ENCODE measurements at regions not wholly inside any gene's neighbourhood (a gene's known extent, or its start where the extent isn't known, plus 50 kb on each side); places are given as distances from the start of the nearest gene placed in this dataset.
"Not testable (repeated sequence)": the region's sequence is repeated elsewhere in the genome, so short reads cannot be mapped to it uniquely, and the experiment has no call there.

DNA sequence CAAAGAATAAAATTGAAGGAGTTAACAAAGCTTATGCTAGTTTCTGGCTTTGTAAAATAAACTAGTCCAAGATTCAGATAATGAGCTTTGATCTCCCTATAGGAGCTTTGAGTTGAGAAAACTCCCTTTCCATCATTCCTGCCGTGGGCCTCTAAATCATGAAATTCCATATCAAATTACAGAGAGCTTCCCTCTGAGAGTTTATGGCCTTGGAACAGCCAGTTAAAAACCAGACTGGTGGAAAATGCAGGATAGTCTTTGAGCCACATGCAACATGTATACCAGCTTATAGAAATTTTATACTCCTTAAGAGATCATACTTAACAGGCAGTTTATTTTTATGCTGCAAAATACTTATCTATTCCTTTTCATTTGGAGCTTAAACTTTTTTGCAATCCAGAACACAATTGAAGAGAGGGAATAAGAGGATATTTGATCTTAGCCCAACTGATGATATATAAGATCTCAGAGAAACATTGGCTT, 175.8 kb upstream of the ATP2B1 start:
- intact Hi-C loops (cut with DNase I): no loop called here
- ATAC-seq (ENCODE audit: poor library complexity) (no peak), DNase-seq (no peak)

DNA sequence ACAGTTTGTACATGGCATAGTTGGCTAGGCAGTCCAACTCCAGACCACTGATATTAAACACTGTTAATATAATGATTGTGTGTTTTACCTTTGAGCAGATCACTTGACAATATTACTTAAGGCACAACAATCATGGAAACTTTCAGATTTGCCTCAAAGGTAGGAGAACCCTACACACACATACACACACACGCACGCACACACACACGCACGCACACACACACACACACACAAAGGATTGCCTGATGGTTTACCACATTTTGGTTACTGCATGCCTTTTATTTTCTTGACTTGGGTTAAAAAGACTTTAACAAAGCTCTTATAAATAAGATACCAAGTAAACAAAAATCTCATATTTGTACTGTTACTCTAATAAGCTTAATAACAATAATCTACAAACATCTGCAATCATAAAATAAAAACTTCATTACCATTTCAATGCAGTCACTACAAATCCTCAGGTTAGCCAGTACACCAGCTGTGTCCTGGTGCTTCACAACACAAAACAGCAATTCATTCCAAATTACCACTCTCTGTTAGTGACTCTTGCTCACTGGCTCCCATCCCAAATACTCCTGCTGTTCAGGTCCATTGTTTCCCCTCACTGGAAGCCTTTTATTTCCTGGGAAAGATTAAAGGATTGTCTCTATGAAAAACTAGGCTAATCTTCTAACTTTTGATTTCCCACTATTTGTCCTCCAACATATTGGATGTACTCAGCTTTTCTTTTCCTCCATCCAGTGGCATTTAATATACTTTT, 175.2 kb upstream of the ATP2B1 start:
- DNase-seq (no peak), ATAC-seq (ENCODE audit: poor library complexity) (no peak)
- intact Hi-C loops (cut with DNase I): no loop called here

DNA sequence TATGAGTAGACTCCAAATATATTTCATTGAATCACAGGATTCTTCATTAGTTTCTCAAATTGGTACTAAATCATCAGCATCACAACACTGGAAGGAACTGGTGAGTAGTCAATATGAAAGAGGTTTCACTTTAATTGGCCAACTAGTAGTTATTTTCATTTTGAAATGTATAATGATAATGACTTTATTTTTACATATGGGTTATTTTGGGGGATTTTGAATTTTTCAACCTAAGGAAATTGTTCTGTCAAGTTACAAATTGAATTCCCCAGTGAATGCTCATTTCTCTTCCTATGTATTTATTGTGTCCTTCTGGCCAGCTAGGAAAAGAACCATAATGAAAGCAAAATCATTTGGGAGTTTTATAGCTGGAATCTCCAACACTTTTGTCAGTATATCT, 174.2 kb upstream of the ATP2B1 start:
- no peak for ATAC-seq (ENCODE audit: poor library complexity)
- DNase-seq: no peak
- intact Hi-C loops (cut with DNase I): no loop called here

DNA sequence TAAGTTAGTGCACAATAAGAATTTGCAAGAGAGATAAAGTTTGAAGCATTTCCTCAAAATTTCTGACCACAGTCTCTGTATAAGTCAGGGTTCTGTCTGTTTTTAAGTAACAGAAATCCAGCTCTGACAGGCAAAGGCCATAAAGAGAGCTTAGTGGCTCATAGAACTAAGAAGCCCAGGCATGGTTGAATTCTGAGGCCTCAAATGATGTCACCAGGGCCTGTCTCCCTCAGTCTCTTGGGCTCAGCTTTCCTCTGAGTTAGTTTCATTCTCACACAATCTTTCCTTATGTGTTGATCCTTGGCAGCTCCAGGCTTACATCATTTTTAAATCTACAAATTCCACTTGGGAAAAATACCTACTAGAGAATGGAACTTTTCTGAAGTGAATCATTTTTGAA, 173.4 kb upstream of the ATP2B1 start:
- no peak for DNase-seq
- intact Hi-C loops (cut with DNase I): no loop called here
- ATAC-seq (ENCODE audit: poor library complexity): peak; percentile 51

DNA sequence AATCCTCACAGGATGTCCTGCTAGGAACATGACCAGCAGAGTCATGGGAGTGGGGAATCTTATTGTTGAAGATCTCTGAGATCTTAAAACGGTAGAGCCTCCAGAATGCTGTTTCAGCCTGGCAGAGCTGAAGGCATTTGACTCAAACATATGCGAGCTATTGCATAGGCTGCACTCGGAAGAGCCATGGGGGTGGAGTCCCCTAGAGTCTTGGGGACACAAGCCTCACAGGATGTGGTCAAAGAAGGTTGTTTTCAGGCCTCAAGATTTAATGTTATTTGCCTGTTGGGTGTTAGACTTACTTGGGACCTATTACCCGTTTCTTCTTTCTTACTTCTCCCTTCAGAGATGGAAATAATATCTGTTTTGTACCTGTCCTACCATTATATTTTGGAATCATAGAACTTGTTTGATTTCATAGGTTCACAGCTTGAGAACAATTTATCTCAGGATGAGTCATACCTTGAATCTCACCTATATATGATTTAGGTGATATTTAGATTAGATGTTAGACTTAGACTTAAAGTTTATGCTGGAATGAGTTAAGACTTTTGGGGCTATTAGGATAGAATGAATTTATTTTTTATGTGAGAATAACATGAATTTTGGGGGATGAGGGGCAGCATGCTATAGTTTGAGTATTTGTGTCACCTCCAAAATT, 172.2 kb upstream of the ATP2B1 start:
- no peak for DNase-seq
- ATAC-seq (ENCODE audit: poor library complexity): no peak

DNA sequence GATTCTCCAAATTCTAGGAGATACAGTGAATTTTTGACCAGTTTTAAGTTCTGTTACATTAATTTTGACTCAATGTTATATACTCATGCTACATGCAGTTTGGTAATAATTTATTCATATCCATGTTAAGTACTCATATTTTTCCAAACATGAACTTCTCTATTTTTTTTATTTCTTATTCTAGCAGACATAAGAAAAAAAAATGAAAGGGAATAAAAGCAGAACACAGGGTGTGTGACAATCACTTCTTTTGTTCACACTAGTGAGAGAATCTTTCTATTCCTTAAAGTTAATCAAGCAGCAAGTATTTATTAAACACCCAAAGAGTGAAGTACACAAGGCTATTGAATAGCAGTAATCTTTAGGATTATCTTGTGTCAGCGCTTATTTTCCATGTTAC, 171.1 kb upstream of the ATP2B1 start:
- intact Hi-C loops (cut with DNase I): loop anchor here (10.0 kb wide), 1 partner anchor 115 kb away; no protein-coding TSS in a partner anchor
- DNase-seq: no peak

More for the DNA sequence above, 172.2 kb upstream of the ATP2B1 start:
- intact Hi-C loops (cut with DNase I): no loop called here

DNA sequence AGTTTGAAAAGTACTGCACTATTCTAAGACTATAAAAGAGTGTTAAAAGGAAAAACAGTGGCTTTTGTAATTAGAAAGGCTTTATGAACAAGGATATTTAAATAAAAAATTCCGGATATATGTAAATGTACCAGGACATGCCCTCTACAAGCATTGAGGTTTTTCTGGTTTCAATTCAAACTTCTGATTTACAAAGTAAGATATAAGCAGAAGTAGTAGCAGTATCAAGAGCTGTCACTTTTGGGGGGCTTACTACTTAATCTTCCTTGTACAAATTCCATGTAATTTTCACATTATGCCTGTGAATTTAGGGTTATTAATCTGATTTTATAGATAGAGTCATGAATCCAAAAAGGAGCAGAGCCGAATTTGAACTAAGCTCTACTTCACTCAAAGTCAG, 170.3 kb upstream of the ATP2B1 start:
- ATAC-seq (ENCODE audit: poor library complexity): no peak
- intact Hi-C loops (cut with DNase I): loop anchor here (10.0 kb wide), 1 partner anchor 114 kb away; no protein-coding TSS in a partner anchor
- DNase-seq: no peak

More for the DNA sequence above, 171.1 kb upstream of the ATP2B1 start:
- ATAC-seq (ENCODE audit: poor library complexity): no peak

DNA sequence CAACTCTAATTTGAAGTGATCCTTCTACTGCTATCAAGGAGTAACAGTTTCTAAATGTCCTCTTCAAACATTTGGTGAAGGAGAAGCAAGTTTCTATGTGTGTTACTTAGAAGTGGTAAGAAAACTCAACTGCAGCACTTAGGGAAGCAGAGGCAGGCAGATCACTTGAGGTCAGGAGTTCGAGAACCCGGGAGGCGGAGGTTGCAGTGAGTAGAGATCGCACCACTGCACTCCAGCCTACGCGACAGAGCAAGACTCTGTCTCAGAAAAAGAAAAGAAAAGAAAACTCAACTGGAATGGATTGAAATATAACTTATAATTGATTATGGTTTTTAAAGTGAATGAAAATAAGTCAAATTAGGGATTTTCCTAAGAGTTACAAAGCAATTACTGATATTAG, 169.7 kb upstream of the ATP2B1 start:
- no peak for DNase-seq
- no peak for ATAC-seq (ENCODE audit: poor library complexity)
- intact Hi-C loops (cut with DNase I): loop anchor here (10.0 kb wide), 1 partner anchor 114 kb away; no protein-coding TSS in a partner anchor

DNA sequence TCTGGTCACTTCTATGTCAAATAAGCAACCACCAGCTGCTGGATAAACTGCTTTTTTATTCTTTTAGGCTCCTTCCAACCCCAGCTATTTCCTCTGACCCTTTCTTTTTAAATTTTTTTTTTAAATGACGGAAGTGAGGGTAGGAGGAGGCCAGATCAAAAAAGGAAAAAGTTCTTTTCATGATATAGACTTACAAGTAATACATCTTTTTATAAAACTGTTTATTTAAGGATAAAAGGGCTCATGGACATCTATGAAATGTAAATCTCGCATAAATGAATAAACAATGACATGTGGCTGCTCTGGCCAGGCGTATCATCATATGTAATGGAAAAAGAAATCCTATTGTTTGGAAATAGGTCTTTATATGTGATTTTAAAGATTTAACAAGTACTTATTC, 169.0 kb upstream of the ATP2B1 start:
- DNase-seq (no peak), ATAC-seq (ENCODE audit: poor library complexity) (no peak)
- intact Hi-C loops (cut with DNase I): loop anchor here (10.0 kb wide), 1 partner anchor 113 kb away; no protein-coding TSS in a partner anchor

DNA sequence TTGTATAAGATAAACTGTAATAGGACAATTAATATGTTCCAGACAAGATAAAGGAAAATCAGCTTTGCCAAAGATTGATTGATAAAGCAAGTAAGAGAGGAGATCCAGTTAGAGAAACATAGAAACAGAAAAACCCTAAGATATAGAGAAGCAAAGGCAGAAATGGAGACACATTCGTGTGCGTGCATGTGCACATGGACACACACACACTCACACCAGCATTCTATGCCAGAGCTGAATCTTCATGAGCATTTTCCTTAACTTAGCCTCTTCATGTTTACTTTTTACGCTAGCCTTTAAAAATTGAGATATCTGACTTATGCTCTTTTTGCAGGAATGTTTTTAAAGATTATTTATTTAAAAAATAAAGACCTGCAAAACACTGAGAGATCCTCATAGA, 168.5 kb upstream of the ATP2B1 start:
- intact Hi-C loops (cut with DNase I): loop anchor here (10.0 kb wide), 1 partner anchor 112 kb away; no protein-coding TSS in a partner anchor
- ATAC-seq (ENCODE audit: poor library complexity) (no peak), DNase-seq (no peak)

DNA sequence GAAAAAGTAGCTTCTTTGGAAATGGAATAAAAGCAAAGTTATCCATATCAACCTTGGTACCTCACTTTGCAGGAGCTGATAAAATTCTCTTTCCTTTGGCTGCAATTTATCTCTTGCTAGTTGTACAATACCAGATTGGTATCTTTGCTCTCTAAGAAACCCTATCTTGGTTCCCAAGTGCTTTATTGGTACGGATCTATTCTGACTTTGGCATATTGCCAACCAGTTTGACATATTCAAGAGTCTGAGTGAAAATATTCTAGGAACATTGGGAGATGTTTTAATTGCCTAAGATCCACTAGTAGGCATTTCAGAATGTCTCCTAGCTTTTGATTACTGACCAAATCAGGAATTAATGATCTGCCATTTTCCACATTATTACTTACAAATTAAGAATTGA, 167.2 kb upstream of the ATP2B1 start:
- ATAC-seq (ENCODE audit: poor library complexity): no peak

DNA sequence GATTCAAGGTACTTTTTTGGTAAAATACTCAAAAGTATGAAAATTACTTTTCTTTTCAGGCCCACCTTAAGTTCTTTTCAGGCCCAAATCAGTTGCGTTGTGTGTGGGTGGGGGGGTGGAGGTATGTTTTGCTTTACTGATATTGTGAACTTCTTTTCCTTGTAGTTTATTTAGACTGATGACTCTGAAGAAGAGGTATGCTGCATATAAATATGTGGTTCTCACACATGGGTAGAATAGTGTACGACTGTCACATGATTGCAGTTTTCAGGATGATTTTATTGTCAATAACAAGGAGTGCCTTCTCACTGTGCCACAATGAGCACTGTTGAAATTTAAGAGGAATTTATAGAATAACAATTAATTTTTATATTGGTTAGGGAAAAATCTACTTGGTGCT, 166.6 kb upstream of the ATP2B1 start:
- intact Hi-C loops (cut with DNase I): loop anchor here (10.0 kb wide), 1 partner anchor 110 kb away; no protein-coding TSS in a partner anchor
- no peak for DNase-seq
- ATAC-seq (ENCODE audit: poor library complexity): no peak

More for the DNA sequence above, 167.2 kb upstream of the ATP2B1 start:
- intact Hi-C loops (cut with DNase I): loop anchor here (10.0 kb wide), 1 partner anchor 111 kb away; no protein-coding TSS in a partner anchor
- DNase-seq: no peak

DNA sequence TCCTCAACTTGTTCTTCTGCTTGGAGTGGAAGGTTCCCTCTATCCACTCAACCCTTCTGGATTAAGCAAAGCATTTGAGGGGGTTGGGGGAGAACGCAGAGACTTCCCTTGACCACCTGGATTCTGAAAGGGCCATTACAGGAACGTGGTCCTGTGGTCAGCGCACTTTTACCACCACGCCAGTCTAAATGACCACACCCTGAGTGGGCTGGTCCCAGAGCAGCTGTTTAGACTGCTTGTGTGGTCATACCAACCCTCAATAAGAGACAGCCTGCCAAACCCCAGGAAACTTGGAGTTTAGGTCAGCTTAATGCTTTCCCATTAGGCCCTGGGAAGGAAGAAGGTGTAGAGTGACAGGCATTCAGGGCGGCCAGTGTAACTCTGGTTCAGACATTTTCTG, 165.5 kb upstream of the ATP2B1 start:
- ATAC-seq (ENCODE audit: poor library complexity): peak; percentile 52
- intact Hi-C loops (cut with DNase I): loop anchor here (10.0 kb wide), 1 partner anchor 109 kb away; no protein-coding TSS in a partner anchor
- DNase-seq: peak; percentile 44

DNA sequence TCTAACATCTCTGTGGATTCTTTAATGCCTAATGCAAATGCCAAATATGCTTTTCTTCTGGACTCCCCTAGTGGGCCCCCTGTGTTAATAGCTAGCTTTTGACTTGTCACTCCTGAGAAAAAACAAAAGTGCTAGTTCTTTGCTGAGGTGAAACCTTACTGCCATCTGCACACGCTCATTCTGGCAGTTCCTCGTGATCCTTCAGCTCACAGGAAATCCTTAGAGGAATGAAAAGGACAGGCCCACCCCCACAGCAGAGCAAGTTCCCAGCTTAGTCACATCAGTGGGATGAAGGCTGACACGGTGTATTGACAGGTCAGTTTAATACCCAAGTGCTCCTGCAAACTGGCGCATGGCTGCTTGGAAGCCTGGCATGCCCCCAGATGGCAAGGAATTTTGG, 165.1 kb upstream of the ATP2B1 start:
- ATAC-seq (ENCODE audit: poor library complexity) (peak; percentile 31), DNase-seq (no peak)
- intact Hi-C loops (cut with DNase I): loop anchor here (10.0 kb wide), 1 partner anchor 109 kb away; no protein-coding TSS in a partner anchor

DNA sequence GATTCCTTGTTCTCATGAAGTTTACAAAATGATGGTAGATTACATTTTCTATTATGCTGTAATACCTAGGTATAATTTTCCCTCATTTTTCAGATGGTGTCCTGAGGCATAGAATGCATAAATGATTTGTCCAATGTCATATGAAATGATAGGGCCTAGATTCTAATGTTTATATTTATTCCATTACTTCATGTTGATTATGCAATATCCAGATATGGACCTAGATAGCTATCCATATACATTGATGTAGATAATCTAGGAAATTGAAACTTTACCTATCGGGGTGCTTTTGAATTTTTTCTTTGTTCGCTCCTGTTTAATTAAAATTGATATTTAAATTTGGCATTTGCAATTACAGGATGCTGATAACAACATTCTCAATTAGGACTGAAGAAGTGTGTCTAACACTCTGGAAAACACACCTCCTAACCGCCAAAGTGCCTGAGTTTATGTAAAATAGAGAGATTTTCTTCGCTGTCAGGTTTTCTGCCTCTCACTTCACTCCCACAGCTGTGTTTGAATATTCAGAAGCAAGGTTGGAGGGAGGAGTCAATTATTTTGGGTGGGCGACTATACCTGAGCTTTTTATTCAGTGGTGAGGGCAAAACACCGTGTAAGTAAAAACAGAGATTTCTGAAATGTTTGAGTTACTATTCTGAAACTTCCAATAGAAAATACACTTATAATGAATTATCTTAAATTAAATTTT, 164.4 kb upstream of the ATP2B1 start:
- intact Hi-C loops (cut with DNase I): loop anchor here (10.0 kb wide), 1 partner anchor 108 kb away; no protein-coding TSS in a partner anchor
- DNase-seq (no peak), ATAC-seq (ENCODE audit: poor library complexity) (no peak)

DNA sequence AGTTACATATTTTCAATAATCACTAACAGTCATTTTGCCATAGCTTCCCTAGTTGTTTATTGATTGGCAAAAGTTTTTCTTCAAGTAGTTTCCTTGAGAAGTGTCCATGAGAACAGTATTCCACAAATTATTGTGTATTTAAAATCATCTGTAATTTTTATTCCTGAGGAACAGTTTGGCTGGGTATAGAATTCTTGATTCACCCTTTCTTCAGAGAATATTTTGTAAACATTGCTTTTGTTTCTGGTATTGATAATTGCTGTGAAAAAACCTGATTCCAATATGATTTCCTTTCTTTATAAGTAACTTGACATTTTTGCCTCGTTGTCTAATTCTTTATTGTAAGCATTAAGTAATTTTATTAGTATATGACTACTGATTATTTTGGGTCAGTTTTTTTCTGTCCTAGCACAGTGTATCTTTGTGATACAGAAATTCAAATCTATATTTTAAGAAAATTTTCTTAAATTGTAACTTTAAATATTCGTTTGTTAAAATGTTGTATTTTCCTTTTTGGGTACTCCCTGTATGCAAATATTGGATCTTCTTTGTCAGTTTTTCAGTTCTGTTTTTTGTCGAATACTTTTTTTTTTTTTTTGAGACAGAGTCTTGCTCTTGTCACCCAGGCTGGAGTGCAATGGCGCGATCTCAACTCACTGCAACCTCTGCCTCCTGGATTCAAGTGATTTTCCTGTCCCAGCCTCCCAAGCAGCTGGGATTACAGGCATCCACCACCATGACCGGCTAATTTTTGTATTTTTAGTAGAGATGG, 162.0 kb upstream of the ATP2B1 start:
- intact Hi-C loops (cut with DNase I): loop anchor here (10.0 kb wide), 1 partner anchor 106 kb away; no protein-coding TSS in a partner anchor
- no peak for DNase-seq
- ATAC-seq (ENCODE audit: poor library complexity): no peak

DNA sequence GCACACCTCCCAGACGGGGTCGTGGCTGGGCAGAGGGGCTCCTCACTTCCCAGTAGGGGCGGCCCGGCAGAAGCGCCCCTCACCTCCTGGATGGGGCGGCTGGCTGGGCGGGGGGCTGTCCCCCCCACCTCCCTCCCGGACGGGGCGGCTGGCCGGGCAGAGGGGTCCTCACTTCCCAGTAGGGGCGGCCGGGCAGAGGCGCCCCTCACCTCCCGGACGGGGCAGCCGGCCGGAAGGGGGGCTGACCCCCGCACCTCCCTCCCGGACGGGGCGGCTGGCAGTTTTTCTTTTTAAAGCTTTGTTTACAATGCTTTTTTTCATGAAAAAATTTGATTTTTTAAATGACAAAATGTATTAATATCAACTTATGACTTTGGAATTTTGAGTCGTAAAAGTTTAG, 159.0 kb upstream of the ATP2B1 start:
- ATAC-seq (ENCODE audit: poor library complexity); intact Hi-C loops (cut with DNase I); DNase-seq: not testable (repeated sequence)

DNA sequence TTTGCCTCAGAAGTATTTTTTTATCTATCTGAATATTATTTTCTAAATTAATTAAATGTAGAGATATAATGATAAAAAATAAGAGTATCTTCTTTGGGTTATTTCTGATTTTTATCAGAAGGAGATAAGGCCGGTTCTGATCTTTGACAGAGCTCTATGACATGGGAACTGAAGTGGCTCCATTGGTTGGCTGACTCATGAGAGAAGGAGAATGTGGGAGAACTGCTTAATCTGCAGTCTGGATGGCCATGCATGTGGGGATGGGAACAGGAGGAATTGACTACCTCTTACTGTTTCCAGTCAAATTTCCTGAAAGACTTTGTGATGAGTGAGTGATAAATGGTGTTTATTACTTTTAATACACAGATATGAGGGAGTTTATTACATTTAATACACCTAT, 155.8 kb upstream of the ATP2B1 start:
- ATAC-seq (ENCODE audit: poor library complexity): no peak
- intact Hi-C loops (cut with DNase I): no loop called here
- no peak for DNase-seq

All from Right ventricle myocardium superior (tissue), 1 donor.